Activated CD8-positive, alpha-beta memory T cell treated with anti-CD3 and anti-CD28 coated beads, Interleukin-2, amount 50 U/mL, for 1 hour (primary cell): ENCODE measurements at regions not wholly inside any gene's neighbourhood (a gene's known extent, or its start where the extent isn't known, plus 50 kb on each side); places are given as distances from the start of the nearest gene placed in this dataset.

Experiments
- DNase-seq: peaks from one replicate; pipeline ENCODE4 v3.0.0-alpha.2; 2020; ENCODE audit errors: extremely low read depth

DNA sequence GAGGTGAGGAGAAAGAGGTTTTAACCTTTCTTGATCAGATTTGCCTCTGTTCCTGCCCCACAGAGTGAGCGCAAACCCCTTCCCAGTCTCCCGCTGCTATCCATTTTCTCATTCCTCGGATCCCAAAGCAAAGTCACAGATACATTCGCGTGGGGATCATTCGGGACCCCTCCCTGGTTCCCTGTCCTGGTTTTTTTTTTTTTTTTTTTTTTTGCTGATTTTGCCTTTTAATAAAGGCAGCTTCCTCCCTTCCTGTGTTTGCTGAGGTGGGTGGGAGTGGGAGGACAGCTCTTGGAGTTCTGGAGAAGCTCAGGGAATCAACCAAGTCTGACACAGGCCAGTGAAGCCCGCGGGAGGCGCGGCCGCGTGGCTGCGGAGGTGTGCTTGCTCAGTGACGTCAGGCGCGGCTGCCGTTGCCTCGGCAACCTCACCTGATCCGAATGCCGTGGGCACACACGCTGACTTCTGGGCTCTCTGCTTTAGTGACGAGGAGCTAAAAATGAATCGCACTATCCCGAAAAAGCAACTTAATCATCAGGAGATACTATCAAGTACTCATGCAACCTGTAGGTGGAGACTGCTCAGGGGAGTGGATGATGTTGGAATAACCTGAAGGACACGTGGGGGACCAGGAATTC is 106.4 kb downstream of the TBX19 start:
- DNase-seq: peak; percentile 51

DNA sequence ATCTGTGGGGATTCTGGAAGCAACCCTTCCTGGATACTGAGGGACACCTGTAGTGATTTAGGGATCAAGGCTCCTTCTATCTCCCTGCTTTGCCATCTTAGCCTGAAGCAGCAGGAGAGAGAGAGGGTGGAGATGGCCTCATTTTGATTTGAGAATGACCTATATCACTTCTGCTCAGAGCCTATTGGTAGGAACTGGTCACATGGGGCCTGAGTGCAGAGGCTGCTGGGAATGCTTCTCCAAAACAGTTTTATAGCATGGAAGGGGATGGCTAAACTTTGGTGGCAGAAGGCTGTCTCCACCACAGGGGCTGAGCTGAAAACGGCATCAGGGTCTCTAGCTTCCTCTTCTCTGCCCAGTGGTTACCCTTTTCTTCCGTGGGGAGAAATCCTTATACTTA is 105.8 kb downstream of the TBX19 start:
- no peak for DNase-seq

DNA sequence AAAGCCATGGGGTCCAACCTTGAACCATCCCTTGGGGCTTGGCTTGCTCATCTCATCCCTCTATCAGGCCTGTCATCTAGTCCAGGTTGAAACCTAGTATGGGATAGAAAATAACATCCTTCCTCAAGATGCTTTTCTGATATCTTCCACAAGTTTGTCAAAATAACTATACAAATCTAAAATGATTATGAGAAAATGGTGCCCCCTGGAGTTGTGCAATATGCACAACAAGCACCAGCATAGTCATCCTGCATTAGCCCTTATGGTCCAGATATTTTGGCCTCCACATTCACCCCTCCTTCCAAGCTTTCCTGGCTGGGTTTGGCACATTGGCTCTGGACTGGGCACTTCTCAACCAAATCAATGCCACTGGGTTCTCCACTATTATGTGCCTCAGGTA is 101.2 kb downstream of the TBX19 start:
- DNase-seq: no peak

DNA sequence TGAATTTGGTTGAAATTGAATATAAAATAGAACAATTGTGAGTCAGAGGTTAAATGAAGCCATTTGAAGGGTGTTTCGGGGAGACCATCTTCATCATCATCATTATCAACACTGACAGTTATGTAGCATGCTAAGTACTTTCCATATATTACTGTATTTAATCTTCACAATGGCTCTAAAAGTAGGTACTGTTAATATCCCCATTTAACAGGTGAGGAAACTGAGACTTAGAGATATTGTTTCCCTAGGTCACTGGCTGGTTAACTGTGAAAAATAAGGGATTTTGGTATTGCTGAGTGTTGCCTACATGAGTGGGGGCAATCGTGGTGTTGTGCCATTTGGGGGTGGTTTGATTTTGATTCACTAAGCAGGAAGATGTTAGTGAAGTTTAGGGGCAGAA is 100.3 kb downstream of the TBX19 start:
- no peak for DNase-seq

DNA sequence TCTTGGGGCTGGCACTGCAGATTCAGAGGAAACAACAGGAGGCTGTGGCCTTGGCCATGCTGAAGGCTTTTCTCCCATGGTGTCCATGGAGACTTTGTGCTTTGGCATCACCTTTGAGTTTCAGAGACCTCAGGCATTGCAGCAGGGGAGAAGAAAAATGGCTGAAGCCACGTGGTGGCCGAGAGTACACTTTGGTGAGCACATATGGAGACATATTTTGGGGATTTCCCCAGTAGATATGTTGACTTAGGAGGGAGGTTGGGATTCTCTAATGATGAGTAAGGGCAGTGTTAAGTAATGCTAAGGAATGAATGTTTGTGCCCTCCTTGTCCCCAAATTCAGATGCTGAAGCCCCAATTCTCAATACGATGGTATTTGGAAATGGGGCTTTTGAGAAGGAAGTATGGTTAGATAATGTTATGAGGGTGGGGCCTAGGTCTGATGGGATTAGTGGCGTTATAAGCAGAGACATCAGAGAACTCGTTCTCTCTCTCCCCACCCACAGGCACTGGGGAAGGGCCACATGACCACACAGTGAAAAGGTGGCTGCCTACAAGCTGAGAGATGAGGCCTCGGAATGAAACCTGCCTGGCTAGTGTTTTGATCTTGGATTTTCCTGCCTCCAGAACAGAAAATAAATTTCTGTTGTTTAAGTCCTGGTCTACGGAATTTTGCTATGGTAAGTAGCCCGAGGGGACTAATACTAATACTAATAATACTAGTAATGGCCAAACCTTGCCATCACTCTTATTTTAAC is 98.6 kb downstream of the TBX19 start:
- no peak for DNase-seq

DNA sequence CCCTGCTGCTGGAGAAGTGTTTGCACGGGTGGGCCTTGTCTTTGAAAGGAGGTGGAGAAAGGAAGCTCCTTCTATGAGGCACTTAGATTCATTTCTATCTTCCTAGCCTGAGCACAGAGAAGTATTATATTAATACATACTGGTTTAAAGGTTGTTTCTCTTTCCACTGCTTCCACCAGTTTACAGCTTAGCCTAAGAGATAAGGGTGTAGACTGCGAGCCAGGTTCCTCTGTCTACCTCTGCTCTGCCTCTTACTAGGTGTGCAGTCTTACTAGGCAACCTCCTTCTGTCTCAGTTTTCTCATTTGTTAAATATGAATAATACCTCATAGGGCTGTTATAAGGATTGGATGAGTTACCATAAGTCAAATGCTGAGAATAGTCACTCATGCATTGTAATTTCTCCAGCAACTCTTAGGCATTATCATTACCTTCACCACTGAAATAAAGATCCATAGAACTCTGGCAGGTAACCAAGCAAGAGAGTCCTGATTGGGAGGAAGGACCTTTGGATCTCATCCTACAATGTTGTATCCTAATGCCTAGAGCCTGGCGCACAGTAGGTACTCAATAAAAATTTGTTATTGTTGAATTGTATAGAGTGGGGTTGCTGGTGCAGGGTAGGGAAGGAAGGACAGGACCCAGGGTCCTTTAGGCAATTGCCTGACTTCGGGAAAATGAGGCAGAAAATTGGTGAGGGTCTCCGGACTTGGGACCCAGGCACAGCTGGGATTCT is 95.1 kb downstream of the TBX19 start:
- DNase-seq: no peak

DNA sequence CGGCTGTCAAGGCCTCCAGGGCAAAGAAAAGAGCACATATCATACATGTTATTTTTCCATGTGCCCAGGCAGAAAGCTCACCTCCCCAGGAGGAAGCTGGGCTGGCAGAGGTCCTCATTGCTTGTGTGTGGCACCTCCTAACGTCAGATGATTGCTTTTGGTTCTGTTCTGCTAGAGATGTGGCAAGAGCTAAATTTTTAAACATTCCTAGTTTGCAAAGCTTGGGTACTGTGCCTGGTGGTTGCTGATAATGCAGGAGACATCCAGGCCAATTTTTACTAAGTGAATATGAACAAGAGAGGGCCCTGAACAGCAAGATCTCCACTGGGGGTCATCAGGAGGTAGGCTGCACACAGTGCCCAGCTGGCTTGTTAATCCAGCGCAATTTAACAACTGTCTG is 93.9 kb downstream of the TBX19 start:
- no peak for DNase-seq

DNA sequence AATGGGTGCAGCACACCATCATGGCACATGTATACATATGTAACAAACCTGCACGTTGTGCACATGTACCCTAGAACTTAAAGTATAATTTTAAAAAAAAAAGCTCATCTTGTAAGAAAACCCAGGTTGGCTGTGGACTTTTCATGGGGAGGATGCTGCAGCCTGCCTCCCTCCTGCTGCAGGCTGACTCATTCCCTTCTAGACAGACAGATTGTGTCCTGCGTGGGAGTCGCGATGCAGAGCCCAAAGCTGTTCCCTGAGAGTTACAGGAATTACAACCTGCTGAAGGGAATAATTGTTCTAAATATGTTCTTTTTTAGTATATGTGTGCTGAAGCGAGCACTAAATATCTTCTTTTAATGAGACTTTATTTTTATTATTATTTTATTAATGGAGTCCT is 93.2 kb downstream of the TBX19 start:
- no peak for DNase-seq

DNA sequence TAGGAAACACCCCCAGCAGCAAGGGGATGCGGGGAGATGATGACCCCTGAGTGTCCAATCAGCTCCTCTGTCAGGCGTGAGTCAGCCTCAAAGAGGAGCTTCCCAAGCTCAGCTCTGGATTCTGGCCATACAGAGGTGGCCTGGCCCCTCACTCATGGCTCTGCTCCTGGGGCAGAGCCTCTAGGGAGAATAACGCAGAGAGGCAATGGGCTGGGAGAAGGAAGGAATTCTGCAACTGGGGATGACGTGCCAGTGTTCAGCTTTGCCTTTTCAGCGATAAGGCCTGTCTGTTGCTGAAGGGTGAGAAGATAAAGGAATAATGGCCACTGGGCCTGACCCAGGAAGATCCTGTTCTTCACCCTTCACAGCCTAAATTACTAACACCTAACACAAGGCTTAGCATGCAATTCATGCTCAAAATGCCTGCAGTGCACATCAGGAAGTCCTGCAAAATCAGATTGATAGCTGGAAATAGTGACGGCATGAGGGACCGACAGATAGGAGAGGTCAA is 92.2 kb downstream of the TBX19 start:
- no peak for DNase-seq

DNA sequence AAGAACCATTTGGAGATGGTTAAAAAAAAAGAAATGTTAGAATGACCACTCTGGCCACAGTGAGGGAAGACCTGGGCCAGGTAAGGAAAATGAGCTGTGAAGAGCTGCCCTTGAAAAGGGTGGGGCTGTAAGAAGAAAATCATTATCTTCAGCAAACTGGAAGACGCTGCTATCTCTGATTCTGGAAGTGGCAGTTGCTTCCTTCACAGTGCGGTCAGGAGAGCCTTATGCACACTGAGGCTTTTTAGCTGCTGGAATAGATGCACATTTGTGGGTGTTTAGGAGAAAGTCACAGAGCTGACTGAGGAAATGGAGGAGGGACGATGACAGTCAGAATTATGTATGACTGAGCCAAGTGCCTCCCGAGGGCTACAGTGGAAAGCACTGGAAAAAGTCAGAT is 91.6 kb downstream of the TBX19 start:
- no peak for DNase-seq

DNA sequence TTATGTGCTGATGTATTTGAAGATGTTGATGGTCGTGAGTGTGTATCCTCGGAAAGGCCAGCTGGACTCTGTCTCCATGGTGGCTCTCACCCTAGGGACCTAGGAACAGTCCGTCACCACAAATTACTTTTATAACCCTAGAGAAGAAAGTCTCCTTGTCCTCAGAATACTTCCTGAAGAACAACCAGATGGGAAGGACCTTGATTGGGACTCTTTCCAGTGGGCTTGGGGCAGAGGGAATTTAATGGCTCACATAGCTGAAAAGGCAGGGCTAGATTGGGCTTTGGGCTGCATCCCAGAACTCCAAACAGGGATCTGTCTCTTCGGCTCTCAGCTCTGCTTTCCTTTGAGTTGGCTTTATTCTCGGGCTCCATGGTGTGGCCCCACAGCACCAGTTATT is 90.8 kb downstream of the TBX19 start:
- DNase-seq: no peak

DNA sequence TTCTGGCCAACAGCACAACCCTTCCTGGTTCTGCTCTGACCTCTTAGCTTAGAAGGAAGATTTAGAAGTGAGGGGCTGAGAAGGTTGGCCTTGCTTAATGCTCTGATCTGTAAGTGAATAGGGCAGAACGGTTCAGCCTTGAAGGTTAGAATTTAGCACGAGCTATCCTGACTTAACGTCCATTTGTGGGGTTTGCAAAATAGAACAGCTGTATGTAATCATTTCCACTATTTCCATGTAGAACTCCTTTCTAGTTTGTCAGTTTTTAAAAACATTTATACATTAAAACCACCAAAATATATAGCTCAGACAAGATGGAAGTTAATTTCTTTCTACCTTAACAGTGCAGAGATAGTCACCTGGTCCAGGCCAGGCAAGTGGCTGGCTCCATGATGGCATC is 89.9 kb downstream of the TBX19 start:
- no peak for DNase-seq

DNA sequence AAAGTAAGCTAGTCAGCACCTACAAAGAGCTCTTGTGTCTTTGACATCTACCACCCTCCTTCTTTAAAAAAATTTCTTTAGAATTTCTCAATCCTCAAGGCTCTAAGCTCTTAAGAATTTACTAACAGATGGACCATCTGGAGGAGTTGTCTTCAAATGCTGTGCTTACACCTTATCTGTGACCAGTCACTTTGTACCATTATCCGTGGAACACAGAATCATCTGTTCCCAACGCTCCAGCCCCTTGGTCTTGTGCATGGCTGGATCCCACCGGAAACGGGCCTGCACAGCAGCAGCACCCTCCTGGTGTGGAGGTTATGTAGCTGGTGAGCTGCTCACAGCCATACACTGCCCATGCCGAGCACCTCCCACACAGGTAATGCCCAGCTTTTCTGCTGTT is 89.0 kb downstream of the TBX19 start:
- DNase-seq: no peak

DNA sequence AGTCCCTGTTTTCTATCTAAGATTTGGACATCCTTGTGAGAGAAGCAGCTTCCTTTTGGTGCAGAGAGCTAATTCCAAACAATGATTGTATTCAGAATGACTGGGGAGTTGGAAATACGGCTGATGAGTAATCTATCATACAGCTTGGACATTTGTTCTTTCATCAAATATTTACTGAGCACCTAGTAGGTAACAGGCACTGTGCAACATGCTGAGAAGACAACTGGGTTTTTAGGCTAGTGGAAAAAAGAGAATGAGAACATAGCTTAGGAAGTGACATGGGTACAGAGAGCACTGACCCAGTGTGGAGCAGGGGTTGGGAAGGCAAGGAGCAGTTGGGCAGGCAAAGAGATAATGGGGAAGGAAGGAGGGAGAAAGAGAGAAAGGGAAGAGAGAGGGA is 87.5 kb downstream of the TBX19 start:
- DNase-seq: no peak

DNA sequence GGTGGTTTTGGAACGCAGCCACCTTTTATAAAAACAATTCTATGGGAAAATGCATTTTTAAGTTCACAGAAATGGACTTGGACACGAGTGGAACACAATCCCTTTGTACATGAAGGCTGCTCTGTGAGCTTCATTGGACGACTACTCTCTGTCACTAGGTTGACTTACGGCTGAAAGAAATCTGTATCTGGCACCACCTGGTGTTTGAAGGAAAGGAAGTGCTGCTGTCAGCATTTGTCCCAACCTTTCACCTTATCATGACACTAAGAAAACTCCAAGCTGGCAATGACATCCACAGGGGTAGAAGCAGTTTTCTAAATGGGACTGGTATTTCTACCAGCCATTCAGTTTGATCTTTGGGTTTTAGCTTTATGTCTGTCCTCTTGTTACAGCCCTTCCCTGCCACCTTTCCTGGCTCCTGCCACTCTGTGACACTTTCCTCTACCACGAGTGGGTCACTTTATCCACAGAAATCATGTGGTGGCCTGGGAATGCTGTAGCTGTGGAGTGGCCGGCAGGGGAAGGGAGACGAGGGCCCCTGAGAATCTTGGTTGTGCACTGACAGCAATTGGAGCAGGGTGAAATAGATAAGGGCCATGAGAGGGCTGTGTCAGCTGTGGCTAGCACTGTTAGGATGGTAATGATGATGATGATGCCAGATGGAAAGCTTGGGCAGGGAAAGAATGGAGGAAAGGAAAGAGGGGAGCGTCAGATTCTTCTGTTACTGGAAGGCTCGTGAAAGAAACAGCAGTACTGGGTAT is 85.2 kb downstream of the TBX19 start:
- DNase-seq: no peak
